NOMO-1 treated with DMSO at 0.1 percent for 48 hours (cell line): ENCODE measurements at regions not wholly inside any gene's neighbourhood (a gene's known extent, or its start where the extent isn't known, plus 50 kb on each side); places are given as distances from the start of the nearest gene placed in this dataset.

Source experiments
- DNase-seq: peaks from one replicate; lab custom pipeline; 2025; ENCODE audit not compliant: unreplicated experiment; lab: John Stamatoyannopoulos, UW

GRCh38 chr2:220991972-220992371 is 580.1 kb downstream of the EPHA4 start:
- no peak for DNase-seq

- no peak for DNase-seq
These were observed 577.3 kb downstream of the EPHA4 start for GRCh38 chr2:220994846-220995245.

GRCh38 chr2:220995581-220995980 is 576.5 kb downstream of the EPHA4 start:
- no peak for DNase-seq

GRCh38 chr2:220998156-220998555 is 573.9 kb downstream of the EPHA4 start:
- DNase-seq: no peak

- no peak for DNase-seq
These were observed 572.7 kb downstream of the EPHA4 start for GRCh38 chr2:220999356-220999755.

- DNase-seq: no peak
These were observed 570.7 kb downstream of the EPHA4 start for GRCh38 chr2:221001381-221001801.

- no peak for DNase-seq
These were observed 569.9 kb downstream of the EPHA4 start for GRCh38 chr2:221002101-221002685.

GRCh38 chr2:221005338-221005737 is 566.8 kb downstream of the EPHA4 start:
- no peak for DNase-seq

GRCh38 chr2:221006084-221006483 is 566.0 kb downstream of the EPHA4 start:
- no peak for DNase-seq

- DNase-seq: no peak
These were observed 555.6 kb downstream of the EPHA4 start for GRCh38 chr2:221016551-221016950.

- DNase-seq: no peak
These were observed 553.8 kb downstream of the EPHA4 start for GRCh38 chr2:221018262-221018661.

GRCh38 chr2:221019668-221020067 is 552.4 kb downstream of the EPHA4 start:
- DNase-seq: no peak

GRCh38 chr2:221022554-221022953 is 549.5 kb downstream of the EPHA4 start:
- no peak for DNase-seq

GRCh38 chr2:221025398-221025797 is 546.7 kb downstream of the EPHA4 start:
- DNase-seq: peak; percentile 2

GRCh38 chr2:221034026-221034701 is 537.9 kb downstream of the EPHA4 start:
- no peak for DNase-seq

GRCh38 chr2:221034973-221035372 is 537.1 kb downstream of the EPHA4 start:
- DNase-seq: no peak

- no peak for DNase-seq
These were observed 529.2 kb downstream of the EPHA4 start for GRCh38 chr2:221042926-221043325.

GRCh38 chr2:221044781-221045180 is 527.3 kb downstream of the EPHA4 start:
- no peak for DNase-seq

GRCh38 chr2:221050020-221050795 is 521.9 kb downstream of the EPHA4 start:
- no peak for DNase-seq

- no peak for DNase-seq
These were observed 520.9 kb downstream of the EPHA4 start for GRCh38 chr2:221051162-221051561.

GRCh38 chr2:221060376-221060775 is 511.7 kb downstream of the EPHA4 start:
- DNase-seq: no peak

GRCh38 chr2:221063568-221063967 is 508.5 kb downstream of the EPHA4 start:
- no peak for DNase-seq
